B cell (primary cell): ENCODE measurements at regions not wholly inside any gene's neighbourhood (a gene's known extent, or its start where the extent isn't known, plus 50 kb on each side); places are given as distances from the start of the nearest gene placed in this dataset.

Experiments used
- ATAC-seq: fragments of 200-7000 bp; cut with Tn5 transposase; one replicate; pipeline ENCODE4 v1.10.0; 2021; ENCODE audit warnings: low read depth, mild to moderate bottlenecking, moderate number of reproducible peaks, moderate library complexity
- CTCF ChIA-PET: fragments of 350-600 bp; sonication (Branson Sonifier 250); formaldehyde crosslinking; loops from one replicate; lab custom pipeline; 2021; ENCODE audit warnings: antibody characterized with exemption, inconsistent platforms; lab: Charles Lee
- POLR2A ChIA-PET: fragments of 350-600 bp; sonication (Branson Sonifier 250); formaldehyde crosslinking; loops from one replicate; lab custom pipeline; 2021; ENCODE audit warnings: antibody characterized with exemption; lab: Charles Lee
- DNase-seq: peaks from one replicate; pipeline ENCODE4 v3.0.0; 2013
- H2AFZ ChIP-seq: 2 replicates; pipeline ENCODE4 v1.6.1; 2012; ENCODE audit warnings: mild to moderate bottlenecking, low read depth, low read length; ENCODE audit not compliant: insufficient read depth, poor library complexity, severe bottlenecking
- H3K27ac ChIP-seq, 2 donors: 1 replicate in 1 of 2; 2 replicates in 1 of 2; pipeline ENCODE4 v1.5.1; 2012 to 2013; ENCODE audit warnings: low read length in 2 of 2, mild to moderate bottlenecking in 2 of 2, moderate library complexity in 1 of 2
- H3K27me3 ChIP-seq, 4 experiments: fragments of 200-600 bp in 1 of 4; sonication (generic) in 1 of 4; replicated peaks in 1 of 4; 1 replicate in 2 of 4; 2 replicates in 2 of 4; pipeline versions ENCODE4 v1.6.1 to v1.7.0; 2013 to 2016; ENCODE audit warnings: low read length in 3 of 4, mild to moderate bottlenecking in 2 of 4, mixed read lengths in 1 of 4, moderate library complexity in 1 of 4; ENCODE audit not compliant: insufficient read depth in 4 of 4, control insufficient read depth in 3 of 4; ENCODE audit errors: control extremely low read depth in 1 of 4
- H3K36me3 ChIP-seq, 2 experiments: replicated peaks in 1 of 2; 1 replicate in 1 of 2; 2 replicates in 1 of 2; pipeline versions ENCODE4 v1.6.1 to v1.7.1; 2013; ENCODE audit warnings: low read length in 1 of 2; ENCODE audit not compliant: insufficient read depth in 2 of 2, control insufficient read depth in 1 of 2; ENCODE audit errors: control extremely low read depth in 1 of 2, extremely low read depth in 1 of 2
- H3K4me1 ChIP-seq, 2 donors: fragments of 200-600 bp in 1 of 2; sonication (generic) in 1 of 2; 1 replicate in 1 of 2; 2 replicates in 1 of 2; pipeline versions ENCODE4 v1.5.1 to v1.6.1; 2013 to 2017; ENCODE audit warnings: low read length in 2 of 2; ENCODE audit not compliant: control insufficient read depth in 2 of 2, insufficient read depth in 2 of 2
- H3K4me2 ChIP-seq: replicated peaks from 2 replicates; pipeline ENCODE3; 2012; ENCODE audit warnings: mild to moderate bottlenecking, low read depth, low read length; ENCODE audit not compliant: poor library complexity, severe bottlenecking
- H3K4me3 ChIP-seq, 5 experiments: fragments of 200-600 bp in 1 of 5; sonication (generic) in 1 of 5; 1 replicate in 3 of 5; 2 replicates in 2 of 5; pipeline versions ENCODE4 v1.5.1 to v1.7.0; 2011 to 2016; ENCODE audit warnings: low read length in 4 of 5, mild to moderate bottlenecking in 4 of 5, low read depth in 2 of 5, control low read depth in 1 of 5, moderate library complexity in 1 of 5; ENCODE audit not compliant: insufficient read depth in 1 of 5; ENCODE audit errors: control extremely low read depth in 1 of 5, extremely low read depth in 1 of 5
- H3K79me2 ChIP-seq: fragments of 200-600 bp; sonication (generic); one replicate; pipeline ENCODE4 v1.6.0; 2016; ENCODE audit warnings: low read length; ENCODE audit not compliant: control insufficient read depth, insufficient read depth
- H3K9ac ChIP-seq: fragments of 200-600 bp; sonication (generic); 2 replicates; pipeline ENCODE4 v1.6.1; 2017; ENCODE audit warnings: mild to moderate bottlenecking, low read length, moderate library complexity
- H3K9me3 ChIP-seq, 3 donors: one replicate each; pipeline versions ENCODE4 v1.6.1 to v1.7.1; 2013; ENCODE audit warnings: low read length in 2 of 3; ENCODE audit not compliant: control insufficient read depth in 2 of 3, insufficient read depth in 1 of 3; ENCODE audit errors: control extremely low read depth in 1 of 3
- H4K20me1 ChIP-seq: 2 replicates; pipeline ENCODE4 v1.6.0; 2012; ENCODE audit warnings: mild to moderate bottlenecking, low read length; ENCODE audit not compliant: insufficient read depth, control insufficient read depth, poor library complexity, severe bottlenecking
- H3K27ac Mint-ChIP-seq: one replicate; pipeline ENCODE4 v1.8.0; 2021; ENCODE audit warnings: mixed read lengths
- H3K27me3 Mint-ChIP-seq: one replicate; pipeline ENCODE4 v1.8.0; 2021; ENCODE audit warnings: mixed read lengths
- H3K4me1 Mint-ChIP-seq: one replicate; pipeline ENCODE4 v1.8.0; 2021; ENCODE audit warnings: mixed read lengths
- H3K4me3 Mint-ChIP-seq: one replicate; pipeline ENCODE4 v1.8.0; 2021; ENCODE audit warnings: mixed read lengths
- H3K9me3 Mint-ChIP-seq: one replicate; pipeline ENCODE4 v1.8.0; 2022; ENCODE audit warnings: mixed read lengths; ENCODE audit not compliant: insufficient read depth
- CTCF ChIP-seq: fragments of 200-600 bp; IDR thresholded peaks from one replicate; pipeline ENCODE4 v1.8.0; 2022; ENCODE audit warnings: antibody characterized with exemption, mild to moderate bottlenecking
- EZH2 ChIP-seq: IDR thresholded peaks from 2 replicates; pipeline ENCODE4 v1.6.1; 2012; ENCODE audit warnings: borderline replicate concordance, low read depth, mild to moderate bottlenecking, moderate library complexity, low read length; ENCODE audit not compliant: insufficient read depth, poor library complexity, severe bottlenecking
- WGBS: methylation state at CpG from one replicate; pipeline ENCODE4 v1.1.5; 2013; ENCODE audit warnings: missing lambda C conversion rate; ENCODE audit not compliant: insufficient coverage; 5-methylcytosine and 5-hydroxymethylcytosine counted together
- intact Hi-C: fragments of 100-400 bp; cut with micrococcal nuclease; formaldehyde crosslinking; loops from one replicate; pipeline ENCODE4 v1.10.0; 2022

GRCh38 chr5:110077147-110077546 lies 387.4 kb downstream of the MAN2A1 start:
- Histone ChIP-seq H3K4me1 (no peaks in the 10 kb centered on the region), H3K9me3 (peaks cover 0 to 13% (median 8%) of the 10 kb centered on the region in 3 donors), H3K27ac (no peak overlapping the region), H3K4me3 (no peak overlapping the region), H4K20me1 (no peaks in the 10 kb centered on the region), H3K9ac (no peak overlapping the region), H3K27me3 (no peaks in the 10 kb centered on the region), H3K79me2 (no peaks in the 10 kb centered on the region), H3K36me3 (no peaks in the 10 kb centered on the region), H3K4me2 (no peak overlapping the region), H2AFZ (no peak overlapping the region)
- Mint-ChIP-seq H3K9me3 (peaks cover 8% of the 10 kb centered on the region), H3K27me3 (peaks cover 3% of the 10 kb centered on the region), H3K27ac (no peak overlapping the region), H3K4me1 (no peaks in the 10 kb centered on the region), H3K4me3 (no peak overlapping the region)
- DNase-seq: no peak
- ChIA-PET CTCF (no interaction called here), POLR2A (no interaction called here)
- WGBS: 60% methylated on average over 1 of the region's 3 CpGs
- ATAC-seq: no peak
- no peak for TF ChIP-seq CTCF
- no peak for TF ChIP-seq EZH2
- intact Hi-C loops: no loop called here

DNA sequence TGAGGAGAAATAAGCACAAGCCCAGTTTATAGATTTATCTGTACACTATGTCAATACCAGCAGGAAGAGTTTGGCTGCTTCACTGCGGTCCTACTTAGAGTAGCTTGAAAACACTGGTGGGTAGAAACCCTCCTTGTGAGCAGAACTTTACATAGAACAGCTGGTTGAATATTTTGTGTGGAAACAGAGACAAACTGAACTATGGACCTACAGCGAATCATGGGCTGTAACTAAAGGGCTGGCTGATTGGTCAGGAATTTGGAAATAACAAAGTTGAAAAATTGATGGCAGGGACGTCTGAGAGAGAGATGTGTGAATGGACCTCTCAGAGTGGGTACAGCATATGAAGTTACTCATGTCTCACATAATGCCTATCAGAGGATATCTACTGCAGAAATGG lies 392.5 kb downstream of the MAN2A1 start:
- Histone ChIP-seq H3K9ac (no peak overlapping the region), H3K79me2 (no peaks in the 10 kb centered on the region), H2AFZ (no peak overlapping the region), H3K27ac (no peak overlapping the region), H3K36me3 (no peaks in the 10 kb centered on the region), H3K9me3 (no peaks in the 10 kb centered on the region), H3K4me1 (no peaks in the 10 kb centered on the region), H3K4me2 (no peak overlapping the region), H3K4me3 (no peak overlapping the region), H3K27me3 (no peaks in the 10 kb centered on the region), H4K20me1 (no peaks in the 10 kb centered on the region)
- CTCF ChIA-PET: no interaction called here
- no peaks in the 10 kb centered on the region for H3K9me3 Mint-ChIP-seq
- no peak overlapping the region for H3K4me3 Mint-ChIP-seq
- ATAC-seq (no peak), DNase-seq (no peak)
- POLR2A ChIA-PET: no interaction called here
- intact Hi-C loops: no loop called here
- no peak overlapping the region for H3K27ac Mint-ChIP-seq
- peaks cover 3% of the 10 kb centered on the region for H3K27me3 Mint-ChIP-seq
- H3K4me1 Mint-ChIP-seq: no peaks in the 10 kb centered on the region
- no peak for TF ChIP-seq EZH2
- TF ChIP-seq CTCF: no peak
- 69% methylated on average over 2 of the region's 3 CpGs for WGBS
